ENCODE measurements at regions not wholly inside any gene's neighbourhood (a gene's known extent, or its start where the extent isn't known, plus 50 kb on each side); places are given as distances from the start of the nearest gene placed in this dataset.

- TF ChIP-seq NBN (IDR thresholded peaks at IDR 0.05), result peak; percentile 77
- TF ChIP-seq CHD1 (IDR thresholded peaks at IDR 0.05; ENCODE audit: low read depth, low read length), result peak; percentile 13; the same call in 1 of the 2 replicates
- 0 out of 2 replicates have a peak, but pooled peaks have one; percentile 18 for TF ChIP-seq BMI1 (IDR thresholded peaks at IDR 0.05; ENCODE audit: borderline replicate concordance)
- TF ChIP-seq EGR1 (IDR thresholded peaks at IDR 0.05; ENCODE audit: borderline replicate concordance in 1 of 2, low read depth in 2 of 2, low read length in 2 of 2), result peak in 1 of 2 experiments; percentile 51; a peak in 1 of 3 replicates
- no peak for TF ChIP-seq ZBTB4 (CRISPR knock-in tag; IDR thresholded peaks at IDR 0.05)
- TF ChIP-seq ZNF207 (IDR thresholded peaks at IDR 0.05; ENCODE audit: borderline replicate concordance), result no peak
- TF ChIP-seq ZBED1 (IDR thresholded peaks at IDR 0.05; ENCODE audit: borderline replicate concordance), result peak; percentile 85
- no peak for TF ChIP-seq PRDM15 (CRISPR knock-in tag; IDR thresholded peaks at IDR 0.05)
- no peak for TF ChIP-seq PAX8 (IDR thresholded peaks at IDR 0.05)
- TF ChIP-seq FOS (IDR thresholded peaks at IDR 0.05; ENCODE audit: borderline replicate concordance, extremely low read depth, insufficient read length), result no peak
- TF ChIP-seq EED (IDR thresholded peaks at IDR 0.05; ENCODE audit: low read depth), result peak; percentile 91
- no peak for TF ChIP-seq TARDBP (IDR thresholded peaks at IDR 0.05; ENCODE audit: borderline replicate concordance)
- no peak for TF ChIP-seq ASH2L (IDR thresholded peaks at IDR 0.05; ENCODE audit: borderline replicate concordance, low read depth)
- TF ChIP-seq RUNX3 (IDR thresholded peaks at IDR 0.05; ENCODE audit: low read length), result peak; percentile 84
- no peak for TF ChIP-seq SREBF2 (IDR thresholded peaks at IDR 0.05; ENCODE audit: low read length)
- TF ChIP-seq SMARCA5 (IDR thresholded peaks at IDR 0.05), result peak; percentile 91
- TF ChIP-seq TCF3 (IDR thresholded peaks at IDR 0.05; ENCODE audit: borderline replicate concordance, insufficient read depth, low read depth, low read length), result peak; percentile 94
- TF ChIP-seq HDGF (IDR thresholded peaks at IDR 0.05), result no peak
- no peak for TF ChIP-seq RAD21 (IDR thresholded peaks at IDR 0.05; ENCODE audit: insufficient read depth, low read depth, low read length)
- TF ChIP-seq, protein P1, sequence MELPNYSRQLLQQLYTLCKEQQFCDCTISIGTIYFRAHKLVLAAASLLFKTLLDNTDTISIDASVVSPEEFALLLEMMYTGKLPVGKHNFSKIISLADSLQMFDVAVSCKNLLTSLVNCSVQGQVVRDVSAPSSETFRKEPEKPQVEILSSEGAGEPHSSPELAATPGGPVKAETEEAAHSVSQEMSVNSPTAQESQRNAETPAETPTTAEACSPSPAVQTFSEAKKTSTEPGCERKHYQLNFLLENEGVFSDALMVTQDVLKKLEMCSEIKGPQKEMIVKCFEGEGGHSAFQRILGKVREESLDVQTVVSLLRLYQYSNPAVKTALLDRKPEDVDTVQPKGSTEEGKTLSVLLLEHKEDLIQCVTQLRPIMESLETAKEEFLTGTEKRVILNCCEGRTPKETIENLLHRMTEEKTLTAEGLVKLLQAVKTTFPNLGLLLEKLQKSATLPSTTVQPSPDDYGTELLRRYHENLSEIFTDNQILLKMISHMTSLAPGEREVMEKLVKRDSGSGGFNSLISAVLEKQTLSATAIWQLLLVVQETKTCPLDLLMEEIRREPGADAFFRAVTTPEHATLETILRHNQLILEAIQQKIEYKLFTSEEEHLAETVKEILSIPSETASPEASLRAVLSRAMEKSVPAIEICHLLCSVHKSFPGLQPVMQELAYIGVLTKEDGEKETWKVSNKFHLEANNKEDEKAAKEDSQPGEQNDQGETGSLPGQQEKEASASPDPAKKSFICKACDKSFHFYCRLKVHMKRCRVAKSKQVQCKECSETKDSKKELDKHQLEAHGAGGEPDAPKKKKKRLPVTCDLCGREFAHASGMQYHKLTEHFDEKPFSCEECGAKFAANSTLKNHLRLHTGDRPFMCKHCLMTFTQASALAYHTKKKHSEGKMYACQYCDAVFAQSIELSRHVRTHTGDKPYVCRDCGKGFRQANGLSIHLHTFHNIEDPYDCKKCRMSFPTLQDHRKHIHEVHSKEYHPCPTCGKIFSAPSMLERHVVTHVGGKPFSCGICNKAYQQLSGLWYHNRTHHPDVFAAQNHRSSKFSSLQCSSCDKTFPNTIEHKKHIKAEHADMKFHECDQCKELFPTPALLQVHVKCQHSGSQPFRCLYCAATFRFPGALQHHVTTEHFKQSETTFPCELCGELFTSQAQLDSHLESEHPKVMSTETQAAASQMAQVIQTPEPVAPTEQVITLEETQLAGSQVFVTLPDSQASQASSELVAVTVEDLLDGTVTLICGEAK (IDR thresholded peaks at IDR 0.05; ENCODE audit: borderline replicate concordance), result no peak
Measured at GRCh38 chr2:136381722-136382633, 264.0 kb upstream of the CXCR4 start (continued).

All from GM12878 (cell line).